Right atrium auricular region (tissue), 2 donors: ENCODE measurements at regions not wholly inside any gene's neighbourhood (a gene's known extent, or its start where the extent isn't known, plus 50 kb on each side); places are given as distances from the start of the nearest gene placed in this dataset.

Experiments
- DNase-seq: peaks from one replicate; pipeline ENCODE4 v3.0.0-alpha.2; 2019; ENCODE audit warnings: low spot score
- H3K27ac ChIP-seq, 2 donors: fragments of 200-600 bp; sonication (generic); 1 replicate in 1 of 2; 2 replicates in 1 of 2; pipeline ENCODE4 v1.5.1; 2016 to 2019
- H3K27me3 ChIP-seq, 2 donors: fragments of 200-600 bp; sonication (generic); one replicate each; pipeline versions ENCODE4 v1.5.1 to v1.6.0; 2017 to 2019
- H3K36me3 ChIP-seq: fragments of 200-600 bp; sonication (generic); one replicate; pipeline ENCODE4 v1.5.1; 2016
- H3K4me1 ChIP-seq, 2 donors: fragments of 200-600 bp; sonication (generic); one replicate each; pipeline versions ENCODE4 v1.5.1 to v1.6.0; 2017 to 2019
- H3K4me3 ChIP-seq, 2 donors: fragments of 200-600 bp; sonication (generic); 1 replicate in 1 of 2; 2 replicates in 1 of 2; pipeline ENCODE4 v1.5.1; 2017 to 2019; ENCODE audit warnings: mild to moderate bottlenecking in 1 of 2, moderate library complexity in 1 of 2
- H3K9me3 ChIP-seq, 2 donors: fragments of 200-600 bp; sonication (generic); one replicate each; pipeline ENCODE4 v1.5.1; 2019
- CTCF ChIP-seq, 2 donors: fragments of 200-600 bp; sonication (generic); IDR thresholded peaks; one replicate each; pipeline ENCODE4 v1.5.1; 2019; ENCODE audit warnings: antibody characterized with exemption in 2 of 2

- Histone ChIP-seq H3K9me3 (no peaks in the 10 kb centered on the region), H3K4me3 (no peak overlapping the region), H3K4me1 (no peaks in the 10 kb centered on the region), H3K27me3 (no peaks in the 10 kb centered on the region), H3K36me3 (no peaks in the 10 kb centered on the region), H3K27ac (no peak overlapping the region)
- no peak for TF ChIP-seq CTCF (IDR thresholded peaks at IDR 0.05)
- no peak for DNase-seq
Observed at GRCh38 chr1:87800006-87800405, 471.3 kb downstream of the LMO4 start.

GRCh38 chr1:87803375-87803774 is 474.7 kb downstream of the LMO4 start:
- H3K9me3 ChIP-seq = no peaks in the 10 kb centered on the region
- DNase-seq = no peak
- no peaks in the 10 kb centered on the region for H3K27me3 ChIP-seq
- H3K36me3 ChIP-seq = no peaks in the 10 kb centered on the region
- no peak overlapping the region for H3K27ac ChIP-seq
- no peak overlapping the region for H3K4me3 ChIP-seq
- TF ChIP-seq CTCF (IDR thresholded peaks at IDR 0.05) = no peak
- no peaks in the 10 kb centered on the region for H3K4me1 ChIP-seq

DNA sequence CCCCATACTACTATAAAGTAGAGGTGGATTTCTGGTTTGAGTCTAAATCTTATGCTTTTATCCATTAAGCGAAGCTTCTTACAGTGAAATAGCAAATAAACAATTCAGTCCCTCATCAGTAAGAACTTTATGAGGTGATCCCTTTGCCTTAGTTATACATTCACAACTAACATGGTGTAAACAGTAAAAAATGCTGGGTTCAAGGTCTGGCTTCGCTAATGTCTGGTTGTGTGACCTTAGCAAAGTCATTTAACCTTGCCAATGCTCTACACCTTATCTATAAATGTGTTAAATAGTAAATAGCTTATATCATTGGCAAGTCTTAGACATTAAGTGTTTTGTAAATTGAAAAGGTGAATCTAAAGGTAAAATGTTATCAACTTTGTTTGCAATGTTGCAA is 475.4 kb downstream of the LMO4 start:
- H3K9me3 ChIP-seq = no peaks in the 10 kb centered on the region
- TF ChIP-seq CTCF (IDR thresholded peaks at IDR 0.05) = no peak
- no peaks in the 10 kb centered on the region for H3K27me3 ChIP-seq
- no peaks in the 10 kb centered on the region for H3K4me1 ChIP-seq
- H3K4me3 ChIP-seq = no peak overlapping the region
- DNase-seq = no peak
- H3K27ac ChIP-seq = no peak overlapping the region
- no peaks in the 10 kb centered on the region for H3K36me3 ChIP-seq

DNA sequence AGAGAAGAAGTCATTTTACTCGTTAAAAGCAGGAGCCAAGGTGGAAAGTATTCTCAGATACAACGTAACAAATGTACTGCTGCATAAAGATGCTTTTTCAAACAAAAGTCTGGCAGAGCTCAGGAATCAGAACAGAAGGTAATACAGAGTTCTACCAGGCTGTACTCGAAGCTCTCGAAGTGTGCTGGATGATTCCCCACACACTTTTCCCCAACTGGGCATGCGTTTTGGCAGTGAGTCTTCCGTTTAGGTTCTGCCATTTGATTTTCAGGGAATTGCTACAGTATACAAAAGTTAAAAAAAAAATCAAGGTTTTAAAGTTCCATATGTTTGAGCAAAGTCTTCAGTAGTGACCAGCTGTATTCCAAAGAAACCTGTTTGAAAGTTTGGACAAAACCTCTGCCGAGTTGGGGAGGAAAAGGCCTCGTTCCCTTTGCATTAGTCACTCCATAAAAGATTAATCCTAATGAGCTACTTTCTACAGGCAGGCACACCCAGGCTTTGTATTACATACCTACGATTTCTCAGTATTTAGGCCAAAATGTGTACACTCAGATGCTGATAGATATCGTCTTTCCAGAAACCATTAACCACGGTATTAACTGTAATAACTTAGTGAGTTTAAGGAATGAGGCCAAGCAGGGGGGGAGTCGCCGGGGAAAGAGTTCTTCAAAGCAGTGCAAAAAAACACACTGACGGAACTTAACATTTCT is 477.1 kb downstream of the LMO4 start:
- no peak for TF ChIP-seq CTCF (IDR thresholded peaks at IDR 0.05)
- H3K27ac ChIP-seq = no peak overlapping the region

GRCh38 chr1:87806379-87807094 is 477.9 kb downstream of the LMO4 start:
- no peak overlapping the region for H3K27ac ChIP-seq
- DNase-seq = no peak
- H3K4me1 ChIP-seq = no peaks in the 10 kb centered on the region
- H3K27me3 ChIP-seq = no peaks in the 10 kb centered on the region
- H3K36me3 ChIP-seq = no peaks in the 10 kb centered on the region
- H3K4me3 ChIP-seq = no peak overlapping the region
- no peaks in the 10 kb centered on the region for H3K9me3 ChIP-seq
- TF ChIP-seq CTCF (IDR thresholded peaks at IDR 0.05) = no peak

More for the DNA sequence above, 477.1 kb downstream of the LMO4 start:
- DNase-seq = no peak
- Histone ChIP-seq H3K4me1 (no peaks in the 10 kb centered on the region), H3K36me3 (no peaks in the 10 kb centered on the region), H3K4me3 (no peak overlapping the region), H3K9me3 (no peaks in the 10 kb centered on the region), H3K27me3 (no peaks in the 10 kb centered on the region)
